ENCODE measurements at regions not wholly inside any gene's neighbourhood (a gene's known extent, or its start where the extent isn't known, plus 50 kb on each side); places are given as distances from the start of the nearest gene placed in this dataset.

- Histone ChIP-seq H3K27me3 (no peaks in the 10 kb centered on the region), H3K9me3 (no peaks in the 10 kb centered on the region), H3K36me3 (no peaks in the 10 kb centered on the region), H3K27ac (no peak overlapping the region), H3K4me3 (no peak overlapping the region), H3K4me1 (no peaks in the 10 kb centered on the region)
- intact Hi-C loops (cut with DNase I), result no loop called here
- no peak for DNase-seq
- WGBS, 2 donors, result 62 to 71% methylated on average over 5 of the region's 5 CpGs
- TF ChIP-seq CTCF (IDR thresholded peaks at IDR 0.05), result no peak
- TF ChIP-seq POLR2A (IDR thresholded peaks at IDR 0.05), result no peak
These were observed 947.5 kb downstream of the BRINP3 start for GRCh38 chr1:189530162-189530561.

- no peak for DNase-seq
- no peak overlapping the region for H3K27ac ChIP-seq
These were observed 939.4 kb downstream of the BRINP3 start for GRCh38 chr1:189538271-189538670.

DNA sequence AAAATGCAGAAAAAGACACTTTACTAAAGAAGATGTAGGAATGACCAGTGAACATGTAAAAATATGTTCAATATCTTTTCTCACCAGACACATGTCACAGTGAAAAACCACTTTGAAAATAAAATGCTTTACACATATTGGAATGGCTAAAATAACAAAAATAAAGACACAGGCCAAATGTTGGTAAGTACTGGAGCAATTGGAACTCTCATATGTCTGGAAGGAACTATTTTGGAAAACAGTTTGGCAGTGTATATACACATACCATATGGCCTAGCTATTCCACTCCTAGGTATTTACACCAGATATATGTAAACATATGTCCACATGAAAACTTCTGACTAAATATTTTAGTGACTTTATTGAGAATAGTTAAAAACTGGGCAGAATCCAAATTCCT is 927.2 kb downstream of the BRINP3 start:
- Histone ChIP-seq H3K27me3 (no peaks in the 10 kb centered on the region), H3K4me3 (no peak overlapping the region), H3K27ac (no peak overlapping the region), H3K4me1 (no peaks in the 10 kb centered on the region), H3K9me3 (no peaks in the 10 kb centered on the region), H3K36me3 (no peaks in the 10 kb centered on the region)
- intact Hi-C loops (cut with DNase I), result no loop called here
- no peak for DNase-seq
- TF ChIP-seq POLR2A (IDR thresholded peaks at IDR 0.05), result no peak
- no peak for TF ChIP-seq CTCF (IDR thresholded peaks at IDR 0.05)

More at GRCh38 chr1:189538271-189538670, 939.4 kb downstream of the BRINP3 start:
- 38 to 55% methylated on average over 2 of the region's 2 CpGs for WGBS, 2 donors
- H3K4me1 ChIP-seq, result no peaks in the 10 kb centered on the region
- TF ChIP-seq CTCF (IDR thresholded peaks at IDR 0.05) (no peak), POLR2A (IDR thresholded peaks at IDR 0.05) (no peak)
- H3K27me3 ChIP-seq, result no peaks in the 10 kb centered on the region
- H3K4me3 ChIP-seq, result no peak overlapping the region
- no peaks in the 10 kb centered on the region for H3K9me3 ChIP-seq
- intact Hi-C loops (cut with DNase I), result no loop called here
- H3K36me3 ChIP-seq, result no peaks in the 10 kb centered on the region

DNA sequence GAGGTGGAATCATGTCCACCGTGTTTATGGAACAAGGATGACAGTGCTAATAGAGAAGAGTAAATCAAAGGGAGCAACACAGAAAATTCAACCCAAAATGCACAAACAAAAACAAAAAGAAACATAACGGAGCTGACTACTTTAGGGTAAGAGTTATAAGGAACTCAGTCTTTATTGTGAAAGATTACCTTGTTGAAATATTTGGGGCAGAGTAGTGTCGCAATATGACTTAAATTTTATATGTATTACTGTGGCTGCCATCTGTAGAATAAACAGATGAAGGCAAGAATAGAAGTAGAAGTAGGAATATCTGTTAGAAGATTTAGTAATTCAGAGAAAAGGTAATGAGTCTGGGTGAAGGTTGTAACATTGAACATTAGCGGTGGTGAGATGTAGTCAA is 913.9 kb downstream of the BRINP3 start:
- Histone ChIP-seq H3K36me3 (no peaks in the 10 kb centered on the region), H3K4me3 (no peak overlapping the region), H3K27me3 (no peaks in the 10 kb centered on the region), H3K9me3 (no peaks in the 10 kb centered on the region), H3K27ac (no peak overlapping the region), H3K4me1 (no peaks in the 10 kb centered on the region)
- 88 to 89% methylated on average over 4 of the region's 4 CpGs for WGBS, 2 donors
- no peak for DNase-seq
- intact Hi-C loops (cut with DNase I), result no loop called here
- TF ChIP-seq CTCF (IDR thresholded peaks at IDR 0.05) (no peak), POLR2A (IDR thresholded peaks at IDR 0.05) (no peak)

DNA sequence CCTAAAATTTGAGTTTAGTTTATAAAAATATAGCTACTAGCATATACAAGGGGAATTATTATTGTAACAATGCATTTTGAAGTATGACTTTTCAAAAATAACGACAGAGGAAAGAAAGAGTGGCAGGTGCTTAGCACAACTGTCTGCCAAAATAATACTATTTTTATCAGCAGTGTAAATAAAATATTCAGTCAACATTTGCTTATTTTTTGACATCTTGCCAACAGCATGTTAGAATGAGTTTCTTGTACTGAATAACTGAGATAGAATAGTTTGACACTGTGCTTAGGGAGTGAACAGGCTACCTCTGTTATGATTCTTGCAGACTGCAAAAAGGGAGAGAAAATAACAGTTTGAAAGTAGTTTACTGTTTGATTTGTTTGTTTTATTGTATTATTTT is 909.8 kb downstream of the BRINP3 start:
- Histone ChIP-seq H3K27me3 (no peaks in the 10 kb centered on the region), H3K36me3 (no peaks in the 10 kb centered on the region), H3K9me3 (no peaks in the 10 kb centered on the region), H3K27ac (no peak overlapping the region), H3K4me3 (no peak overlapping the region), H3K4me1 (no peaks in the 10 kb centered on the region)
- TF ChIP-seq CTCF (IDR thresholded peaks at IDR 0.05), result no peak
- no peak for TF ChIP-seq POLR2A (IDR thresholded peaks at IDR 0.05)
- 15 to 35% methylated on average over 1 of the region's 1 CpG for WGBS, 2 donors
- DNase-seq, result no peak
- intact Hi-C loops (cut with DNase I), result no loop called here

Data from esophagus squamous epithelium (tissue), 5 donors.